ENCODE measurements at regions not wholly inside any gene's neighbourhood (a gene's known extent, or its start where the extent isn't known, plus 50 kb on each side); places are given as distances from the start of the nearest gene placed in this dataset.
"Not testable (repeated sequence)": the region's sequence is repeated elsewhere in the genome, so short reads cannot be mapped to it uniquely, and the experiment has no call there.

- CTCF ChIA-PET: no interaction called here
- no peak for DNase-seq (ENCODE audit: low read depth)
Observed at GRCh38 chr1:73842436-73842835, 355.5 kb downstream of the LRRIQ3 start.

GRCh38 chr1:73839922-73840321 is 358.1 kb downstream of the LRRIQ3 start:
- Histone ChIP-seq H3K36me3 (ENCODE audit: control insufficient read depth, insufficient read depth, low read length) (no peaks in the 10 kb centered on the region), H3K27me3 (ENCODE audit: control insufficient read depth, insufficient read depth, low read length) (no peaks in the 10 kb centered on the region), H3K4me3 (ENCODE audit: low read depth, low read length) (no peak overlapping the region)
- CTCF ChIA-PET: interaction anchor here (1.6 kb wide), 1 partner anchor 14 kb away, joined by 4 read pairs; no protein-coding TSS in a partner anchor
- TF ChIP-seq CTCF (IDR thresholded peaks at IDR 0.05; ENCODE audit: insufficient read depth, low read depth, low read length): 0 out of 2 replicates have a peak, but pooled peaks have one; percentile 18
- POLR2A ChIA-PET: no interaction called here
- DNase-seq (ENCODE audit: low read depth): no peak

More at GRCh38 chr1:73842436-73842835, 355.5 kb downstream of the LRRIQ3 start:
- H3K36me3 ChIP-seq (ENCODE audit: control insufficient read depth, insufficient read depth, low read length): no peaks in the 10 kb centered on the region
- TF ChIP-seq CTCF (IDR thresholded peaks at IDR 0.05; ENCODE audit: insufficient read depth, low read depth, low read length): no peak
- H3K27me3 ChIP-seq (ENCODE audit: control insufficient read depth, insufficient read depth, low read length): no peaks in the 10 kb centered on the region
- H3K4me3 ChIP-seq (ENCODE audit: low read depth, low read length): no peak overlapping the region
- POLR2A ChIA-PET: no interaction called here

GRCh38 chr1:73832276-73833181 is 365.4 kb downstream of the LRRIQ3 start:
- Histone ChIP-seq H3K36me3 (ENCODE audit: control insufficient read depth, insufficient read depth, low read length) (no peaks in the 10 kb centered on the region), H3K27me3 (ENCODE audit: control insufficient read depth, insufficient read depth, low read length) (no peaks in the 10 kb centered on the region), H3K4me3 (ENCODE audit: low read depth, low read length) (no peak overlapping the region)
- DNase-seq (ENCODE audit: low read depth): no peak
- ChIA-PET POLR2A (no interaction called here), CTCF (interaction anchor here (0.5 to 0.6 kb wide), 2 partner anchors 181 to 1045 kb away, joined by 3 read pairs; no protein-coding TSS in a partner anchor)
- TF ChIP-seq CTCF (IDR thresholded peaks at IDR 0.05; ENCODE audit: insufficient read depth, low read depth, low read length): no peak

GRCh38 chr1:73827283-73827682 is 370.7 kb downstream of the LRRIQ3 start:
- CTCF ChIA-PET; H3K36me3 ChIP-seq (ENCODE audit: control insufficient read depth, insufficient read depth, low read length); DNase-seq (ENCODE audit: low read depth); H3K4me3 ChIP-seq (ENCODE audit: low read depth, low read length); H3K27me3 ChIP-seq (ENCODE audit: control insufficient read depth, insufficient read depth, low read length); POLR2A ChIA-PET: not testable (repeated sequence)

GRCh38 chr1:73824065-73824464 is 373.9 kb downstream of the LRRIQ3 start:
- CTCF ChIA-PET: no interaction called here
- no peak overlapping the region for H3K4me3 ChIP-seq (ENCODE audit: low read depth, low read length)
- no peaks in the 10 kb centered on the region for H3K36me3 ChIP-seq (ENCODE audit: control insufficient read depth, insufficient read depth, low read length)
- no peak for TF ChIP-seq CTCF (IDR thresholded peaks at IDR 0.05; ENCODE audit: insufficient read depth, low read depth, low read length)
- no peaks in the 10 kb centered on the region for H3K27me3 ChIP-seq (ENCODE audit: control insufficient read depth, insufficient read depth, low read length)
- POLR2A ChIA-PET: no interaction called here
- DNase-seq (ENCODE audit: low read depth): no peak

Data from BJ (cell line).